ENCODE measurements at regions not wholly inside any gene's neighbourhood (a gene's known extent, or its start where the extent isn't known, plus 50 kb on each side); places are given as distances from the start of the nearest gene placed in this dataset.

DNA sequence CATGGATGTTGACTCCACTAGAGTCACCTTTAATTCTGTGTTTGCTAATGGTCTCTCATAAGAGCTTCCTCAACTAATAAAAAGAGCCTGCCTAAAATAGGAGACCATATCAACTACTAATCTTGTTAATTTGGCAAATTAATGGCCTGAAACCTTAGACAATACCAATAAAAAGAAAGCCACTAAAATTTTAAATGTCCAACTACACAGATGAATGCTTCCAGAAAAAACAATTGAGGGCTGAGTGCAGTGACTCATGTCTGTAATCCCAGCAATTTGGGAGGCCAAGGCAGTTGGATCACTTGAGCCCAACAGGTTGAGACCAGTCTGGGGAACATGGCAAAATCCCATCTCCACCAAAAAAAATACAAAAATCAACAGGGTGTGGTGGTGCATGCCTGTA lies 230.9 kb downstream of the NSUN3 start:
- H3K4me1 Mint-ChIP-seq (ENCODE audit: low read depth): no peaks in the 10 kb centered on the region

DNA sequence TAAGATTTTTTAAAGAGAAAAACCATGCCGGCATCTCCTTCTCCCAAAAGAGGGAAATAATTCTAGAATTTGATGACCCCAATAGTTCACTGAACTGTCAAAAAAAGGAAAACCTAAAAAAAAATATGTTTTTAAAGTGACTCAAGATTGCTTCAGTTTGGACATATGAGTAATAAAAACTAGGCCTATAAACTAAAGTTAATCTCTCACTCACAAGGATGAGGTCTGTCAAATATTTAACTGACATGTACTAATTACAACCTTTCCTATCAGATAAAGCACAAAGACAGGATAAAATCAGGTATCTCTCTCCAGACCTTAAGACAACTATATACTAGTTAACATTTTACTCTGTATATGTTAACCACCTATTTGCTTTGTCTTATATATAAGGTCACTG lies 231.9 kb downstream of the NSUN3 start:
- no peak for DNase-seq (ENCODE audit: low spot score, unreplicated experiment)
- H3K27ac Mint-ChIP-seq: no peak overlapping the region
- TF ChIP-seq CTCF (IDR thresholded peaks at IDR 0.05; ENCODE audit: unreplicated experiment): no peak
- no peaks in the 10 kb centered on the region for H3K4me1 Mint-ChIP-seq (ENCODE audit: low read depth)
- H3K36me3 Mint-ChIP-seq (ENCODE audit: insufficient read depth): peaks cover 1% of the 10 kb centered on the region
- no peaks in the 10 kb centered on the region for H3K27me3 Mint-ChIP-seq
- no peak overlapping the region for H3K4me3 Mint-ChIP-seq (ENCODE audit: low read depth)
- H3K9me3 Mint-ChIP-seq (ENCODE audit: low read depth): peaks cover 5% of the 10 kb centered on the region

More for the DNA sequence above, 230.9 kb downstream of the NSUN3 start:
- Mint-ChIP-seq H3K36me3 (ENCODE audit: insufficient read depth) (peaks cover 1% of the 10 kb centered on the region), H3K27ac (no peak overlapping the region), H3K4me3 (ENCODE audit: low read depth) (no peak overlapping the region), H3K27me3 (no peaks in the 10 kb centered on the region), H3K9me3 (ENCODE audit: low read depth) (peaks cover 5% of the 10 kb centered on the region)
- TF ChIP-seq CTCF (IDR thresholded peaks at IDR 0.05; ENCODE audit: unreplicated experiment): no peak
- no peak for DNase-seq (ENCODE audit: low spot score, unreplicated experiment)

DNA sequence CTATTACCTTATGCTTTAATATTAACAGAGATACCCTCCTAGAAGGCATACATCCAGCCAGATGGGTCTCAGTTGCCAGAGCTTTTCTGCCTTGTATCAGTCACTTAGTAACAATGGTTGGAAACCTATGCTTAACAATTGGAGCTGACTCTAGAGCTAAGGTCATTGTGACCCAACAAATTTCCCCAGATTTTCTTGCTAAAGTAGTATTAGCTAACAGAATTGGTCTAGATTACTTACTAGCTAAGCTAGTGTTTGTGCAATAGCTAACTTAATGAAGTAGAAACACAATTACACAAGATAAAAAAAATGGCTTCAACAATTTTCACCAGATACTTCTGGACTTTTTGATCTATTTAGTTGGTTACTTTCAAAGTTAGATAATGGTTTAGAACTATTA lies 236.9 kb downstream of the NSUN3 start:
- H3K27ac Mint-ChIP-seq: no peak overlapping the region
- no peaks in the 10 kb centered on the region for H3K9me3 Mint-ChIP-seq (ENCODE audit: low read depth)
- no peak for DNase-seq (ENCODE audit: low spot score, unreplicated experiment)

GRCh38 chr3:94301366-94301765 lies 238.5 kb downstream of the NSUN3 start:
- DNase-seq (ENCODE audit: low spot score, unreplicated experiment): no peak
- no peaks in the 10 kb centered on the region for H3K27me3 Mint-ChIP-seq
- H3K4me3 Mint-ChIP-seq (ENCODE audit: low read depth): no peak overlapping the region
- no peaks in the 10 kb centered on the region for H3K36me3 Mint-ChIP-seq (ENCODE audit: insufficient read depth)
- TF ChIP-seq CTCF (IDR thresholded peaks at IDR 0.05; ENCODE audit: unreplicated experiment): no peak
- no peak overlapping the region for H3K27ac Mint-ChIP-seq
- no peaks in the 10 kb centered on the region for H3K9me3 Mint-ChIP-seq (ENCODE audit: low read depth)
- H3K4me1 Mint-ChIP-seq (ENCODE audit: low read depth): no peaks in the 10 kb centered on the region

More for the DNA sequence above, 236.9 kb downstream of the NSUN3 start:
- Mint-ChIP-seq H3K27me3 (no peaks in the 10 kb centered on the region), H3K4me1 (ENCODE audit: low read depth) (no peaks in the 10 kb centered on the region), H3K4me3 (ENCODE audit: low read depth) (no peak overlapping the region), H3K36me3 (ENCODE audit: insufficient read depth) (no peaks in the 10 kb centered on the region)
- TF ChIP-seq CTCF (IDR thresholded peaks at IDR 0.05; ENCODE audit: unreplicated experiment): no peak

DNA sequence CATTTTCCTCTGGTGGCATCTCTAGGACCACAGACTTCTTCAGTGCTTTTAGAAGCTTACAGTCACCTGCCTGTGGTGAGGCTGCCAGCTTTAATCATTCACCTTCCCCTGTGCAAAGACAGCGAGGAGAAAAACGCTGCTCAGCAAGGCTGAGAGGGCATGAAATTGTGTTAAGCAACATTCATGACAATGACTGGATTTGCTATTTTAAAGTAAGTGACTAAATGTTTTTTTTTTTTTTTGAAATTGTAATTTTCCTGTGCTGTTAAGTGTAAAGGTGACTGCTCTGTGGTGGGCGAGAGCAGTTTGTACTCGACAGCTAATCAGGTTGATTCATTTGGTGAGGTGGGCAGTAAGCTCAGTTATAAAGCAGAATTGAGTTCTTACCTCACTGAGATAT lies 240.4 kb downstream of the NSUN3 start:
- no peak for TF ChIP-seq CTCF (IDR thresholded peaks at IDR 0.05; ENCODE audit: unreplicated experiment)
- Mint-ChIP-seq H3K4me1 (ENCODE audit: low read depth) (no peaks in the 10 kb centered on the region), H3K9me3 (ENCODE audit: low read depth) (no peaks in the 10 kb centered on the region), H3K4me3 (ENCODE audit: low read depth) (no peak overlapping the region), H3K27me3 (no peaks in the 10 kb centered on the region), H3K36me3 (ENCODE audit: insufficient read depth) (no peaks in the 10 kb centered on the region), H3K27ac (no peak overlapping the region)
- no peak for DNase-seq (ENCODE audit: low spot score, unreplicated experiment)

Measured in progenitor cell of endocrine pancreas (in vitro differentiated cells).